Muscle of leg (tissue), 3 donors: ENCODE measurements at regions not wholly inside any gene's neighbourhood (a gene's known extent, or its start where the extent isn't known, plus 50 kb on each side); places are given as distances from the start of the nearest gene placed in this dataset.
A peak's percentile ranks its signal among the peaks of the same experiment; 100 is the strongest.
"Not testable (repeated sequence)": the region's sequence is repeated elsewhere in the genome, so short reads cannot be mapped to it uniquely, and the experiment has no call there.

Experiments
- DNase-seq: peaks from one replicate; pipeline ENCODE4 v3.0.0; 2013
- H3K27ac ChIP-seq: one replicate; pipeline ENCODE4 v1.5.1; 2013; ENCODE audit warnings: mild to moderate bottlenecking, low read length, control low read depth
- H3K27me3 ChIP-seq: one replicate; pipeline ENCODE4 v1.6.1; 2013; ENCODE audit warnings: low read length; ENCODE audit not compliant: control insufficient read depth, insufficient read depth
- H3K36me3 ChIP-seq: one replicate; pipeline ENCODE4 v1.6.1; 2013; ENCODE audit warnings: low read length; ENCODE audit not compliant: control insufficient read depth, insufficient read depth
- H3K4me1 ChIP-seq: one replicate; pipeline ENCODE4 v1.6.1; 2013; ENCODE audit warnings: low read length; ENCODE audit not compliant: control insufficient read depth, insufficient read depth
- H3K4me3 ChIP-seq: one replicate; pipeline ENCODE4 v1.5.1; 2013; ENCODE audit warnings: low read length, control low read depth
- H3K9me3 ChIP-seq: replicated peaks from 2 replicates; pipeline ENCODE4 v1.6.1; 2013; ENCODE audit warnings: low read depth, low read length; ENCODE audit not compliant: control insufficient read depth
- WGBS: methylation state at CpG from one replicate; pipeline ENCODE4 v1.1.5; 2013; ENCODE audit warnings: missing lambda C conversion rate; ENCODE audit not compliant: insufficient coverage; 5-methylcytosine and 5-hydroxymethylcytosine counted together

GRCh38 chr11:14573539-14574057 is 53.4 kb upstream of the PSMA1 start:
- WGBS: 17% methylated on average over 1 of the region's 3 CpGs
- not testable (repeated sequence) for H3K27ac ChIP-seq, H3K27me3 ChIP-seq, H3K4me3 ChIP-seq, H3K36me3 ChIP-seq, DNase-seq, H3K9me3 ChIP-seq, H3K4me1 ChIP-seq

GRCh38 chr11:14577292-14577691 is 57.1 kb upstream of the PSMA1 start:
- Histone ChIP-seq H3K9me3 (no peaks in the 10 kb centered on the region), H3K4me1 (no peaks in the 10 kb centered on the region), H3K27ac (no peak overlapping the region), H3K27me3 (no peaks in the 10 kb centered on the region), H3K36me3 (no peaks in the 10 kb centered on the region), H3K4me3 (no peak overlapping the region)
- WGBS: no CpG with 5 or more reads among the region's 1 CpG
- DNase-seq: no peak

GRCh38 chr11:14577835-14578529 is 57.8 kb upstream of the PSMA1 start:
- H3K4me1 ChIP-seq: no peaks in the 10 kb centered on the region
- 40% methylated on average over 1 of the region's 4 CpGs for WGBS
- no peaks in the 10 kb centered on the region for H3K27me3 ChIP-seq
- no peak overlapping the region for H3K27ac ChIP-seq
- H3K36me3 ChIP-seq: no peaks in the 10 kb centered on the region
- DNase-seq: no peak
- no peak overlapping the region for H3K4me3 ChIP-seq
- H3K9me3 ChIP-seq: no peaks in the 10 kb centered on the region

GRCh38 chr11:14578541-14578956 is 58.4 kb upstream of the PSMA1 start:
- WGBS: 34% methylated on average over 2 of the region's 3 CpGs
- no peaks in the 10 kb centered on the region for H3K36me3 ChIP-seq
- no peaks in the 10 kb centered on the region for H3K9me3 ChIP-seq
- H3K4me1 ChIP-seq: no peaks in the 10 kb centered on the region
- H3K27me3 ChIP-seq: no peaks in the 10 kb centered on the region
- DNase-seq: peak; percentile 53
- no peak overlapping the region for H3K4me3 ChIP-seq
- no peak overlapping the region for H3K27ac ChIP-seq

GRCh38 chr11:14579646-14580045 is 59.5 kb upstream of the PSMA1 start:
- H3K27ac ChIP-seq: no peak overlapping the region
- H3K36me3 ChIP-seq: no peaks in the 10 kb centered on the region
- DNase-seq: no peak
- H3K4me1 ChIP-seq: no peaks in the 10 kb centered on the region
- H3K9me3 ChIP-seq: no peaks in the 10 kb centered on the region
- H3K4me3 ChIP-seq: no peak overlapping the region
- H3K27me3 ChIP-seq: no peaks in the 10 kb centered on the region

GRCh38 chr11:14582793-14583192 is 60.8 kb upstream of the PDE3B start:
- Histone ChIP-seq H3K4me1 (no peaks in the 10 kb centered on the region), H3K27me3 (no peaks in the 10 kb centered on the region), H3K9me3 (no peaks in the 10 kb centered on the region), H3K36me3 (no peaks in the 10 kb centered on the region), H3K4me3 (no peak overlapping the region), H3K27ac (no peak overlapping the region)
- WGBS: 68% methylated on average over 5 of the region's 6 CpGs
- peak; percentile 49 for DNase-seq

GRCh38 chr11:14583252-14584034 is 60.2 kb upstream of the PDE3B start:
- H3K4me3 ChIP-seq: no peak overlapping the region
- WGBS: 49% methylated on average over 7 of the region's 8 CpGs
- no peaks in the 10 kb centered on the region for H3K4me1 ChIP-seq
- no peaks in the 10 kb centered on the region for H3K9me3 ChIP-seq
- peak; percentile 37 for DNase-seq
- no peaks in the 10 kb centered on the region for H3K36me3 ChIP-seq
- H3K27ac ChIP-seq: no peak overlapping the region
- H3K27me3 ChIP-seq: no peaks in the 10 kb centered on the region

- peak; percentile 57 for DNase-seq
- no peaks in the 10 kb centered on the region for H3K36me3 ChIP-seq
- no peak overlapping the region for H3K27ac ChIP-seq
- H3K27me3 ChIP-seq: no peaks in the 10 kb centered on the region
- H3K9me3 ChIP-seq: no peaks in the 10 kb centered on the region
- H3K4me3 ChIP-seq: no peak overlapping the region
- no CpG with 5 or more reads among the region's 3 CpGs for WGBS
- H3K4me1 ChIP-seq: no peaks in the 10 kb centered on the region
Measured at GRCh38 chr11:14584035-14584363, 59.6 kb upstream of the PDE3B start.

- Histone ChIP-seq H3K36me3 (no peaks in the 10 kb centered on the region), H3K9me3 (no peaks in the 10 kb centered on the region), H3K27ac (no peak overlapping the region), H3K4me3 (no peak overlapping the region), H3K4me1 (no peaks in the 10 kb centered on the region), H3K27me3 (no peaks in the 10 kb centered on the region)
- no peak for DNase-seq
- 14% methylated on average over 1 of the region's 2 CpGs for WGBS
Measured at GRCh38 chr11:14584595-14584994, 59.0 kb upstream of the PDE3B start.

GRCh38 chr11:14585438-14585837 is 58.2 kb upstream of the PDE3B start:
- H3K36me3 ChIP-seq: no peaks in the 10 kb centered on the region
- WGBS: 69% methylated on average over 2 of the region's 2 CpGs
- no peaks in the 10 kb centered on the region for H3K9me3 ChIP-seq
- no peak for DNase-seq
- no peak overlapping the region for H3K27ac ChIP-seq
- no peaks in the 10 kb centered on the region for H3K4me1 ChIP-seq
- H3K4me3 ChIP-seq: no peak overlapping the region
- no peaks in the 10 kb centered on the region for H3K27me3 ChIP-seq
